K562 (cell line): ENCODE measurements at regions not wholly inside any gene's neighbourhood (a gene's known extent, or its start where the extent isn't known, plus 50 kb on each side); places are given as distances from the start of the nearest gene placed in this dataset.

Source experiments
- ATAC-seq: fragments of 200-7000 bp; cut with Tn5 transposase; 3 replicates; pipeline ENCODE4 v1.9.1; 2020; ENCODE audit warnings: moderate library complexity
- BruUV-seq: library from RNA; stranded (reverse); fragments of 400-500 nt; replicated peaks from 2 replicates; lab custom pipeline; 2021; lab: Mats Ljungman, UMichigan
- CTCF ChIA-PET: fragments of 300-600 bp; formaldehyde crosslinking; extraction: SDS; loops from one replicate; lab custom pipeline; 2021; ENCODE audit warnings: low intra/inter-chr PET ratio; lab: Yijun Ruan, JAX
- POLR2A ChIA-PET: fragments of 300-600, 350-650 bp; sonication (Branson Sonifier 250); formaldehyde crosslinking; extraction: SDS; loops from one replicate; lab custom pipeline; 2021; ENCODE audit warnings: antibody characterized with exemption, inconsistent platforms; lab: Yijun Ruan, JAX
- DNase-seq, 4 experiments: peaks; one replicate each; pipeline versions ENCODE4 v3.0.0 to v3.0.0-alpha.2; 2011 to 2018; ENCODE audit warnings: low spot score in 3 of 4, mixed read lengths in 3 of 4; ENCODE audit errors: extremely low read depth in 1 of 4
- FAIRE-seq: peaks from 2 replicates; lab custom pipeline; 2011; peaks lifted over from hg19 to GRCh38; lab: Jason Lieb, UNC
- H2AFZ ChIP-seq: 2 replicates; pipeline ENCODE4 v1.6.0; 2011; ENCODE audit warnings: low read depth, low read length, control low read depth, inconsistent platforms
- H3K27ac ChIP-seq: fragments of 200-600 bp; 3 replicates; pipeline ENCODE4 v1.8.0; 2011; ENCODE audit warnings: low read depth, mild to moderate bottlenecking, control low read depth, inconsistent platforms, low read length, moderate library complexity, mixed read lengths; ENCODE audit errors: extremely low read depth
- H3K27me3 ChIP-seq, 2 experiments: fragments of 300-600 bp in 1 of 2; 2 replicates in 1 of 2; 3 replicates in 1 of 2; pipeline versions ENCODE4 v1.6.0 to v1.8.0; 2011; ENCODE audit warnings: inconsistent platforms in 2 of 2, low read length in 2 of 2, mild to moderate bottlenecking in 1 of 2, mixed read lengths in 1 of 2, moderate library complexity in 1 of 2; ENCODE audit not compliant: control insufficient read depth in 2 of 2, insufficient read depth in 2 of 2
- H3K36me3 ChIP-seq: fragments of 300-600 bp; 3 replicates; pipeline ENCODE4 v1.8.0; 2011; ENCODE audit warnings: mild to moderate bottlenecking, low read length, inconsistent platforms; ENCODE audit not compliant: control insufficient read depth, insufficient read depth
- H3K4me1 ChIP-seq, 2 experiments: fragments of 200-600 bp in 1 of 2; replicated peaks in 1 of 2; 2 replicates in 1 of 2; 3 replicates in 1 of 2; pipeline versions ENCODE4 v1.5.1 to v1.8.0; 2011; ENCODE audit warnings: inconsistent platforms in 2 of 2, low read length in 2 of 2, mild to moderate bottlenecking in 1 of 2, mixed read lengths in 1 of 2, moderate library complexity in 1 of 2; ENCODE audit not compliant: control insufficient read depth in 2 of 2, insufficient read depth in 2 of 2
- H3K4me2 ChIP-seq: 2 replicates; pipeline ENCODE4 v1.6.1; 2011; ENCODE audit warnings: low read length, control low read depth, inconsistent platforms, mixed read lengths; ENCODE audit not compliant: insufficient read depth
- H3K4me3 ChIP-seq: fragments of 200-600 bp; sonication (generic), shearing (Covaris generic); 2 replicates; pipeline ENCODE4 v1.5.1; 2016; ENCODE audit warnings: control low read depth, inconsistent platforms
- H3K79me2 ChIP-seq: fragments of 200-600 bp; 3 replicates; pipeline ENCODE4 v1.8.0; 2011; ENCODE audit warnings: low read length, inconsistent platforms; ENCODE audit not compliant: control insufficient read depth, insufficient read depth
- H3K9ac ChIP-seq, 2 experiments: 2 replicates each; pipeline versions ENCODE4 v1.6.0 to v1.6.1; 2011; ENCODE audit warnings: low read depth in 2 of 2, low read length in 2 of 2, control low read depth in 1 of 2, inconsistent platforms in 1 of 2, mild to moderate bottlenecking in 1 of 2, mixed read lengths in 1 of 2; ENCODE audit not compliant: insufficient read depth in 1 of 2
- H3K9me1 ChIP-seq: one replicate; pipeline ENCODE4 v1.6.0; 2011; ENCODE audit warnings: inconsistent platforms, mild to moderate bottlenecking, low read length, moderate library complexity; ENCODE audit not compliant: control insufficient read depth, insufficient read depth
- H3K9me3 ChIP-seq: replicated peaks from 2 replicates; pipeline ENCODE4 v1.5.1; 2011; ENCODE audit warnings: low read depth, low read length, inconsistent platforms; ENCODE audit not compliant: control insufficient read depth, insufficient read depth
- H4K20me1 ChIP-seq: replicated peaks from 2 replicates; pipeline ENCODE4 v1.6.1; 2011; ENCODE audit warnings: low read length, inconsistent platforms, mixed read lengths; ENCODE audit not compliant: control insufficient read depth, insufficient read depth
- ARID1B ChIP-seq: fragments of 450-650 bp; IDR thresholded peaks from 2 replicates; pipeline ENCODE4 v1.6.1; 2016; ENCODE audit warnings: antibody characterized with exemption, mild to moderate bottlenecking, inconsistent platforms
- ARID4B ChIP-seq: sonication (generic); formaldehyde crosslinking; IDR thresholded peaks from 2 replicates; pipeline ENCODE4 v1.8.0; 2022; ENCODE audit warnings: mild to moderate bottlenecking, missing genetic modification reagents
- CREB1 ChIP-seq, 2 experiments: sonication (generic) in 1 of 2; formaldehyde crosslinking in 1 of 2; IDR thresholded peaks; 2 replicates each; pipeline versions ENCODE4 v1.6.1 to v1.8.0; 2012 to 2022; ENCODE audit warnings: inconsistent platforms in 1 of 2, mild to moderate bottlenecking in 1 of 2, missing genetic modification reagents in 1 of 2, moderate library complexity in 1 of 2
- DLX4 ChIP-seq: fragments of 250-450 bp; sonication (Bioruptor Pico); IDR thresholded peaks from 2 replicates; pipeline ENCODE4 v1.6.1; 2021; ENCODE audit warnings: mild to moderate bottlenecking
- HMGXB4 ChIP-seq: sonication (generic); formaldehyde crosslinking; IDR thresholded peaks from 2 replicates; pipeline ENCODE4 v1.8.1; 2023; ENCODE audit warnings: mild to moderate bottlenecking, missing genetic modification reagents
- MAZ ChIP-seq, 2 experiments: fragments of 450-650 bp in 1 of 2; sonication (generic) in 1 of 2; formaldehyde crosslinking; IDR thresholded peaks in 1 of 2; conservative IDR thresholded peaks in 1 of 2; 2 replicates each; pipeline versions ENCODE4 v1.4.0 to v1.5.0; 2020; ENCODE audit warnings: mild to moderate bottlenecking in 1 of 2, missing genetic modification reagents in 1 of 2
- MITF ChIP-seq: IDR thresholded peaks from 2 replicates; pipeline ENCODE4 v1.6.1; 2014; ENCODE audit warnings: antibody characterized with exemption
- NR0B1 ChIP-seq: fragments of 450-650 bp; IDR thresholded peaks from one replicate; pipeline ENCODE4 v1.6.1; 2018; ENCODE audit warnings: mild to moderate bottlenecking, moderate library complexity; ENCODE audit not compliant: partially characterized antibody
- PTRF ChIP-seq: fragments of 450-650 bp; IDR thresholded peaks from 2 replicates; pipeline ENCODE4 v1.6.1; 2016; ENCODE audit warnings: mild to moderate bottlenecking, missing genetic modification characterization, missing compliant biosample characterization
- TCF7 ChIP-seq: sonication (generic); IDR thresholded peaks from 2 replicates; pipeline ENCODE4 v1.6.1; 2016; ENCODE audit warnings: antibody characterized with exemption, borderline replicate concordance
- TCFL5 ChIP-seq: fragments of 250-450 bp; sonication (Bioruptor Pico); conservative IDR thresholded peaks from 2 replicates; pipeline ENCODE4 v1.6.1; 2021; ENCODE audit warnings: mild to moderate bottlenecking, moderate library complexity, matching md5 sums
- WGBS: fragments of 100-300 bp; shearing (Covaris generic); methylation state at CpG from one replicate; pipeline ENCODE4 v1.1.6; 2016; ENCODE audit warnings: low coverage, mixed read lengths; ENCODE audit not compliant: insufficient coverage; ENCODE audit errors: missing lambda C conversion rate; 5-methylcytosine and 5-hydroxymethylcytosine counted together
- in situ Hi-C: fragments of 300-500 bp; cut with MboI; formaldehyde crosslinking; loops from 4 replicates; pipeline ENCODE4 v1.15.0; 2018; ENCODE audit warnings: inconsistent platforms, mixed read lengths
- intact Hi-C: fragments of 100-400 bp; cut with micrococcal nuclease; formaldehyde crosslinking; loops from 2 replicates; pipeline ENCODE4 v1.14.2; 2022

- WGBS: 0% methylated on average over 4 of the region's 4 CpGs
- FAIRE-seq: no peak
- BruUV-seq: no TSS peak
Observed at GRCh38 chr9:118631956-118632355, 737.3 kb downstream of the BRINP1 start.

More at GRCh38 chr9:118631956-118632355, 737.3 kb downstream of the BRINP1 start:
- H3K79me2 ChIP-seq: no peaks in the 10 kb centered on the region
- H3K4me3 ChIP-seq: no peak overlapping the region
- DNase-seq: no peak
- intact Hi-C loops: no loop called here
- no peaks in the 10 kb centered on the region for H3K9me3 ChIP-seq
- ATAC-seq: no peak
- POLR2A ChIA-PET: no interaction called here
- in situ Hi-C loops: no loop called here
- no peaks in the 10 kb centered on the region for H4K20me1 ChIP-seq
- H2AFZ ChIP-seq: no peak overlapping the region
- H3K9me1 ChIP-seq: no peaks in the 10 kb centered on the region
- no peaks in the 10 kb centered on the region for H3K4me1 ChIP-seq
- no peak overlapping the region for H3K27ac ChIP-seq
- TF ChIP-seq DLX4 (CRISPR knock-in tag) (no peak), PTRF (tag) (no peak), HMGXB4 (CRISPR knock-in tag) (no peak), ARID4B (CRISPR knock-in tag) (no peak), TCF7 (no peak), TCFL5 (CRISPR knock-in tag) (no peak), CREB1 (IDR thresholded peaks at IDR 0.05) (no peak), CREB1 (CRISPR knock-in tag; IDR thresholded peaks at IDR 0.05) (no peak), MITF (no peak), ARID1B (no peak), MAZ (CRISPR knock-in tag; conservative IDR thresholded peaks at IDR 0.05 in 1 of 2, IDR thresholded peaks at IDR 0.05 in 1 of 2) (no peak), NR0B1 (no peak)
- H3K36me3 ChIP-seq: no peaks in the 10 kb centered on the region
- CTCF ChIA-PET: no interaction called here
- no peak overlapping the region for H3K4me2 ChIP-seq
- H3K9ac ChIP-seq: no peak overlapping the region
- no peaks in the 10 kb centered on the region for H3K27me3 ChIP-seq
